Large intestine (tissue), 3 donors: ENCODE measurements at regions not wholly inside any gene's neighbourhood (a gene's known extent, or its start where the extent isn't known, plus 50 kb on each side); places are given as distances from the start of the nearest gene placed in this dataset.
A peak's percentile ranks its signal among the peaks of the same experiment; 100 is the strongest.
"Not testable (repeated sequence)": the region's sequence is repeated elsewhere in the genome, so short reads cannot be mapped to it uniquely, and the experiment has no call there.

Experiments used
- DNase-seq, 2 donors: peaks; one replicate each; pipeline versions ENCODE4 v3.0.0 to v3.0.0-alpha.2; 2013
- H3K27ac ChIP-seq: one replicate; pipeline ENCODE4 v1.5.1; 2013; ENCODE audit warnings: low read length
- H3K27me3 ChIP-seq: 2 replicates; pipeline ENCODE4 v1.6.1; 2013; ENCODE audit warnings: low read length; ENCODE audit not compliant: control insufficient read depth, insufficient read depth
- H3K36me3 ChIP-seq: 2 replicates; pipeline ENCODE4 v1.6.1; 2013; ENCODE audit warnings: low read length; ENCODE audit not compliant: control insufficient read depth, insufficient read depth
- H3K4me1 ChIP-seq: one replicate; pipeline ENCODE4 v1.6.1; 2013; ENCODE audit warnings: low read length; ENCODE audit not compliant: control insufficient read depth, insufficient read depth
- H3K4me3 ChIP-seq: one replicate; pipeline ENCODE4 v1.5.1; 2013; ENCODE audit warnings: low read length
- H3K9me3 ChIP-seq: one replicate; pipeline ENCODE4 v1.6.1; 2013; ENCODE audit warnings: mild to moderate bottlenecking, low read depth, low read length, moderate library complexity; ENCODE audit not compliant: control insufficient read depth
- WGBS: methylation state at CpG from one replicate; pipeline ENCODE4 v1.1.5; 2013; ENCODE audit warnings: low lambda C conversion rate; ENCODE audit not compliant: insufficient coverage; 5-methylcytosine and 5-hydroxymethylcytosine counted together

- H3K4me1 ChIP-seq, result no peaks in the 10 kb centered on the region
- DNase-seq, result no peak
- no peak overlapping the region for H3K4me3 ChIP-seq
- no peaks in the 10 kb centered on the region for H3K9me3 ChIP-seq
- no peaks in the 10 kb centered on the region for H3K36me3 ChIP-seq
- WGBS, result 100% methylated on average over 2 of the region's 3 CpGs
- H3K27ac ChIP-seq, result no peak overlapping the region
- H3K27me3 ChIP-seq, result no peaks in the 10 kb centered on the region
These were observed 120.9 kb downstream of the NUFIP1 start for GRCh38 chr13:44868397-44868796.

GRCh38 chr13:44867825-44868224 is 121.4 kb downstream of the NUFIP1 start:
- Histone ChIP-seq H3K4me1 (no peaks in the 10 kb centered on the region), H3K36me3 (no peaks in the 10 kb centered on the region), H3K9me3 (no peaks in the 10 kb centered on the region), H3K4me3 (no peak overlapping the region), H3K27ac (no peak overlapping the region), H3K27me3 (no peaks in the 10 kb centered on the region)
- WGBS, result 100% methylated on average over 1 of the region's 9 CpGs
- DNase-seq, result no peak

- Histone ChIP-seq H3K27ac (no peak overlapping the region), H3K9me3 (no peaks in the 10 kb centered on the region), H3K4me1 (no peaks in the 10 kb centered on the region), H3K36me3 (no peaks in the 10 kb centered on the region), H3K4me3 (no peak overlapping the region), H3K27me3 (no peaks in the 10 kb centered on the region)
- no peak for DNase-seq
- WGBS, result 100% methylated on average over 1 of the region's 4 CpGs
These were observed 122.8 kb downstream of the NUFIP1 start for GRCh38 chr13:44866411-44866911.

DNA sequence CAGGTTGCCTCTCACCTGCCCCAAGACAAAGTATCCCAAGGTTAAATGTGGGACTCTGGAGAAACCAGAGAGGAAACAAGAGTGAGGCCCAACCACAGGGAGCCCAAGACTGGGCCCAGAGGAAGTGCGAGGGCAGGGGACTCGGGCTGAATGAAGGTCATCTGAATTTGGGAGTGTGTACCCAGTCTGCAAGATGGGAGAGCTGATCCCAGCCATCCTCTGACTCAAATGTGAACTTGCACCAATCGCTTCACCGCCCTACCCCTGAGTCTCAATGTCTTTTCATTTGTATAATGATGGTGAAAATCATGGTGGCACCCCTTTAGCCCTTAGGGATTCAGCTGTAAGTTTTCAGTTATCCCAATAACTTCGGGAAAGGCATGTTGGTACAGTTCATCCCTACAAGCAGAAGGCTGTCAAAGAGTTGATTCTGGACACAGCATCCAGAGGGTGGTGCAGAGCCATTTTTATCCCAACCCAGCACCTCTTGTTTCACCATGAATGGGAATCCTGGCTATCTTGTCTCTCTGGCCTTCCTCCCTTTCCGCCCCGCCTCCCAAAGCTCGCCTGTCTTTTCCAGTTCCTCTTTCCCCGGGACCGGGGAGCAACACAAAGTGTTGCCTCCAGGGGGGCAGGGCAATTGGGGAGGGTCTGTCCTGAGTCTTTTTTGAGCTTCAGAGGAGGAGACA is 123.4 kb downstream of the NUFIP1 start:
- no peak for DNase-seq
- no peaks in the 10 kb centered on the region for H3K4me1 ChIP-seq
- H3K27ac ChIP-seq, result no peak overlapping the region
- H3K4me3 ChIP-seq, result no peak overlapping the region
- H3K9me3 ChIP-seq, result no peaks in the 10 kb centered on the region
- H3K27me3 ChIP-seq, result no peaks in the 10 kb centered on the region
- no CpG with 5 or more reads among the region's 10 CpGs for WGBS
- no peaks in the 10 kb centered on the region for H3K36me3 ChIP-seq

- not testable (repeated sequence) for H3K27ac ChIP-seq, H3K27me3 ChIP-seq, H3K4me3 ChIP-seq, DNase-seq, H3K36me3 ChIP-seq, H3K4me1 ChIP-seq, H3K9me3 ChIP-seq
These were observed 125.6 kb downstream of the NUFIP1 start for GRCh38 chr13:44863641-44864040.

DNA sequence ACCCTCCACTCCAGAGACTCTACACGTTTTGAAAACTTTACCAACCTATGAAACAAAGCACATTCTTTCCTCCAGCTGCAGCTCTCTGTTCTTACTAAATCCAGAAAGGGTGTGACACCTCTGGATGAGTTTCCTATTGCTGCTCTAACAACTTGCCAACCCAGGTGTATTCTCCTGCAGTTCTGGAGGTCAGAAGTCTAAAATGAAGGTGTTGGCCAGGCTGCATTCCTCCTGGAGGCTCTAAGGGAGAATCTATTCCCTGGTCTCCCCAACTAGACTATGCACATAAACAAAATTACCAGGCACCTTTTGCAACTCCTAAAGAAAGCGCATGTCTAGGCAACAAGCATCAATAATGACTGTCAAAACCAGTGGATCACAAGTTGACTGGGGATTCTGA is 128.8 kb downstream of the NUFIP1 start:
- no peak overlapping the region for H3K27ac ChIP-seq
- no peaks in the 10 kb centered on the region for H3K9me3 ChIP-seq
- peak in 1 of 2 donors; percentile 29 for DNase-seq
- 14% methylated on average over 1 of the region's 2 CpGs for WGBS
- H3K4me3 ChIP-seq, result no peak overlapping the region
- no peaks in the 10 kb centered on the region for H3K36me3 ChIP-seq
- H3K4me1 ChIP-seq, result peaks cover 10% of the 10 kb centered on the region
- H3K27me3 ChIP-seq, result no peaks in the 10 kb centered on the region

DNA sequence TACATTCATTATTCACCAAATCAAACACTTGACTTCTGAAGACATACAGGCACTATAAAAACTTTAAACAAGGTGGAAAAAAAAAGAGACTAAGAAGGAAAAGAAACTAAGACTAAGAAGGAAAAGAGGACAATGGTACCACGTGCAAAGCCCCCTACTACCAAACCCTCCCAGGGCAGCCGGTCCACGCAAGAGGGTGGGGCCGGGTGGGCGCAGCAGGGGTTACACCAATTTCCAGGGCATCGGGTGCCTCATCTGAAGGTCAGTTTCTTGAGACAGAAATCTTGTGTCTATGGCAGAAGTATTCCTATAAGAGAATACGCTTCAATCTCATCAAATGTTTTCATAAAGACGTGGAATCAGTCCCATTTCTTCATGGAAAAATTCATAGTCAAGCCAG is 131.5 kb downstream of the NUFIP1 start:
- H3K36me3 ChIP-seq, result no peaks in the 10 kb centered on the region
- H3K27ac ChIP-seq, result no peak overlapping the region
- no peak overlapping the region for H3K4me3 ChIP-seq
- no peaks in the 10 kb centered on the region for H3K27me3 ChIP-seq
- no peaks in the 10 kb centered on the region for H3K9me3 ChIP-seq
- peaks cover 27% of the 10 kb centered on the region for H3K4me1 ChIP-seq
- no peak for DNase-seq
- no CpG with 5 or more reads among the region's 8 CpGs for WGBS

GRCh38 chr13:44857061-44857460 is 132.2 kb downstream of the NUFIP1 start:
- no peak overlapping the region for H3K27ac ChIP-seq

DNA sequence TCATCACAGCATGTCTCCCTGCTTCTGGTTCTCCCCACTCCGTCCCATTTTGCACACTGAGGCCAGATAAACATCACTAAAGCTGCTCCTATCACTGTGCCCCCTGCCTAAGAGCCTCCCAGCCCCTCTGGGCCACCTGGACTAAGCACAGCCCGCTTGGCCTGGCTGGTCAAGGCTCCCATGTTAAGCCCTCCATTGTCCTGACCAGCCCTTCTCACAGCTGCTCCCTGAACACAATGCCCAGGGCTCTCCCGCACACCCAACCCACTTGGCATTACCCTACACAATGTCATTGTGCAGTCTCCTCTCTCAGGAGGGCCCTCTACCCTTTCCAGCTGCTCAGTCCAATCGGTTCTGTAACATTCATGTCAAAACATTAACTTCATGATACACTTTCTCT is 133.4 kb downstream of the NUFIP1 start:
- no peaks in the 10 kb centered on the region for H3K9me3 ChIP-seq
- H3K4me1 ChIP-seq, result peaks cover 27% of the 10 kb centered on the region
- H3K27ac ChIP-seq, result no peak overlapping the region
- WGBS, result no CpG with 5 or more reads among the region's 4 CpGs
- H3K4me3 ChIP-seq, result no peak overlapping the region
- no peaks in the 10 kb centered on the region for H3K27me3 ChIP-seq
- DNase-seq, result no peak
- H3K36me3 ChIP-seq, result no peaks in the 10 kb centered on the region

More at GRCh38 chr13:44857061-44857460, 132.2 kb downstream of the NUFIP1 start:
- no peaks in the 10 kb centered on the region for H3K9me3 ChIP-seq
- peaks cover 27% of the 10 kb centered on the region for H3K4me1 ChIP-seq
- no CpG with 5 or more reads among the region's 4 CpGs for WGBS
- no peak overlapping the region for H3K4me3 ChIP-seq
- H3K36me3 ChIP-seq, result no peaks in the 10 kb centered on the region
- DNase-seq, result no peak
- H3K27me3 ChIP-seq, result no peaks in the 10 kb centered on the region

GRCh38 chr13:44854313-44855060 is 134.8 kb downstream of the NUFIP1 start:
- H3K36me3 ChIP-seq, result no peaks in the 10 kb centered on the region
- H3K27ac ChIP-seq, result peak overlapping the region; percentile 45
- no peaks in the 10 kb centered on the region for H3K27me3 ChIP-seq
- H3K4me1 ChIP-seq, result peaks cover 17% of the 10 kb centered on the region
- 20% methylated on average over 2 of the region's 8 CpGs for WGBS
- H3K9me3 ChIP-seq, result no peaks in the 10 kb centered on the region
- no peak overlapping the region for H3K4me3 ChIP-seq
- peak; percentile 10 to 65 for DNase-seq
